Epidermal melanocyte (primary cell): ENCODE measurements at regions not wholly inside any gene's neighbourhood (a gene's known extent, or its start where the extent isn't known, plus 50 kb on each side); places are given as distances from the start of the nearest gene placed in this dataset.
"Not testable (repeated sequence)": the region's sequence is repeated elsewhere in the genome, so short reads cannot be mapped to it uniquely, and the experiment has no call there.

Experiments
- DNase-seq: peaks from one replicate; pipeline ENCODE4 v3.0.0; 2011; ENCODE audit warnings: low spot score; ENCODE audit not compliant: insufficient read length

DNA sequence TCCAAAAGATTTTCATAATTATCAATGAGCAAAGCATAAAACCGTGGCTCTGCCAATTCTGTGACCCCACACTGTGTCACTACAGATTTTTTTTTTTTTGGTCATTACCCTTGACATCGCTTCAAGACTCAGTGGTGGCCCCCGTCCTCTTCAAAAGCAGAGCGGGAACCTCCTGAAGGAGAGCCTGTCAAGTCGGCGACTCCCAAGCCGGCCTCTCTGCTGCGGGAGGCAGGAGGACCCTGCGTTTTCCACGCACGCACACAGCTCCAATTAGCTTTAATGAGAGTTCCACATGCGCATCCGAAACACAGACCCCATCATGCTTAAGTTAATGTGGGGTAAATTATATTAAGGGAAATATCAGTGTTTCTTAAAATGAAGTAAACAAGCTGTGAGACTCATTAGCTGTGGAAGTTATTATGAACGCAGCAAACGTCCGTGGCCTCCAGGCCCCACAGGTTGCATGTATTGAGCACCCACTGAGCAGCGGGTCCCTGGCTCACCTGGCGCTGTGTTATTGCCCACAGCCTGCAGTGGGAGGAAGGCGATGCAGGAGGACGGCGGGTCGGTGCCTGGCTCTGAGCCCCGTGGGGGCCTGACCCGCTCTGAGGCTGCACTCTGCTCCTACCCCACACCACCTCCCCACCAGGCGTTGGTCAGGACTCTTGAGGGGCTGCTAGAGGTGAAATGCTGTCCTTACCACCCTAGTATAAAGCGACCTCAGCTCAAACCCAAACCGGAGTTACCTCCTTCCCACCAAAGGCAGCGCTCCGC, 181.0 kb upstream of the SALL3 start:
- no peak for DNase-seq

DNA sequence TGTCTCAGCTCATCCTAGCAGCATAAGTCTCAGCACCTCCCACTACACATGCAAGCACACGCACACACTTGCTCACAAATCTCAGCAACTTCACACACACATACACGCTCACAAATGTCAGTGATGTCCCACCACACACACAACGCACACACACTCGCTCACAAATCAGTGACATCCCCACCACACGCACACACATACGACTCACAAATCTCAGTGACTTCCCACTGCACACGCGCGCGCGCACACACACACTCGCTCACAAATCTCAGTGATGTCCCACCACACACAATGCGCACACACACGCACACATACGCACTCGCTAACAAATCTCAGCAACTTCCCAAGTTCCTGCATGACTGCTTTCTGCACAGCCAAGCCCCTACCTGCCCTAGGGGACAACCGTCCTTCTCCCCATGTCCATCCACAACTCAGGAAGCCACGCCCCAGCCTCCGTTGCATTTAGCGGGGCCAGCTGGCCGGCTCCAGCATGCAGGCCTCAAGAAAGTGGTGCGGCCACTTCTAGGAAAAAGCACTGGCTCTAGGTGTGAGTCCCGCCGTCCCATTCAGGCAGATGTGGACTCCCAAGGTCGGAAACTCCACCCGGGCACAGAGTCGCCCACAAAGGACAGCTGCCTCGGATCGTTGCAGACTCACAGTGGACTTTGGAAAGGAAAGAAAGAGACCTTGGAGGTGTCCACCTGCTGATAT, 180.1 kb upstream of the SALL3 start:
- no peak for DNase-seq

GRCh38 chr18:78800102-78800851, 179.3 kb upstream of the SALL3 start:
- not testable (repeated sequence) for DNase-seq

DNA sequence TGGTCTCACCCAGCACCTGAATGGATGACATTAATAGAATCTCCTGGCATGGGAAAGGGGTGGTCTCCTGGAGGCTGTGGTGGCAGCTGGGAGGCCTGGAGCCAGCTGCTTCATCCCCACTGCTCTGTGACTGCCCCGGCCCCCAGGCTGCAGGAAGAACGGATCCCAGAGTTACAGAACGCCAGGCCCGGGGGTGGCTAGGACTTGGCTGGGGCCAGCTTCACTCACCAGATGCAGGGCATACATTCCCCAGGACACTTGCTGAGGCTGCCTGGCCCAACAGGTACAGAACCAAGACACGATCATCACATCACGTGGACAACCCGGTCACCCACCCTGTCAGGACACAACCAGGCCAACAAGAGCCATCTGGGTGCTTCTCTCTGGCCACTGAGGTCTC, 178.6 kb upstream of the SALL3 start:
- DNase-seq: no peak

DNA sequence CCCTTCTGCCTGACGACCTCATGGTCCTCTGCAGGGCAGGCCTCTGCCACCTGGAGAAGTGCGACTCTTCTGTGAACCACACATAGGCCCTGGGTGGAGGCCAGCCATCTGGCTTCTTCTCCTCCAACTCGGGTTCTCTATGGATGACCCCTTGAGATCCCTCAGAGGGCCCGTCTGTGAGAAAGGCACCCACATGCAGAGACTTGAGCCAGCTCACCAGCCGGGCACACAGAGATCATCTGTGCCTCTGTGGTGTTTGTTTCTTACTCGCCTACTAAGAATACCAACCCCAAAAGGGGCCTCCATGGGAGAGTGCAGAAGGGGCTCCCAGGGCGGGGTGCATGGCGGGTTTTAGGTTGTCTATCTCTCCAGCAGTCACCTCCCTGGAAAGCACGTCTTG, 176.5 kb upstream of the SALL3 start:
- DNase-seq: no peak

DNA sequence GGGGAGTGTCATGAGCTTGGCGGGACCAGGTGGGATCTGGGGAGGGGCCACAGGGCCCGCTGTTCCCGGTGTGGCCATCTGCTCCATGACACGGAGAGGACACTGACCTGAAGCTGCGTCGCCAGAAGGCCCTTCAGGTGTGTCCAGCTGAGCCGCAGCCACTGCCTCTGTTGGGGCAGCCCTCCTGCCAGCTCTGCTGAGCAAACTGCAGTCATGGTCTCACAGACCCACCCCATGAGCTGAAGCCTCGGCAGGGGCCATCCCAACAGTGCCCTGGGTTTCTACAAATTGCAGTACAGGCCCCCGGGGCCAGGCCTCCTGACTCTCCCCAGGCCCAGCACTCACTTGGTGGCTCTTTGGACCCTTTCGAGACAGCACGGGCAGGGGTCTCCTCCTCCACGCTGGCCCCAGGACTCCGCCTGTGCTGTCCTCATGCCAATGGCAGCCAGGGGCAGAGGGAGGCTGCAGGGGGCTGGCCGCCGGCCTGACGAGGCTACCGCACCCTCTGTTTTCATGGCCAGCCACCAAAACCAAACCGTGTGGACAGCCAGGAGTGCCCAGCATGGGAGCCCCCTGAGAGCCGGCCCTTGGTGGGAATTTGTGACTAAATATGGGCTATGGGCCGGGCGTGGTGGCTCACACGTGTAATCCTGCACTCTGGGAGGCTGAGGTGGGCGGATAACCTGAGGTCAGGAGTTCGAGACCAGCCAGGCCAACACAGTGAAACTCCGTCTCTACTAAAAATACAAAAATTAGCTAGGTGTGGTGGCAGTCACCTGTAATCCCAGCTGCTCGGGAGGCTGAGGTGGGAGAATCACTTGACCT, 175.2 kb upstream of the SALL3 start:
- DNase-seq: no peak

GRCh38 chr18:78805840-78806239, 173.8 kb upstream of the SALL3 start:
- no peak for DNase-seq

- no peak for DNase-seq
These were observed 171.9 kb upstream of the SALL3 start for GRCh38 chr18:78807668-78808067.

- no peak for DNase-seq
These were observed 169.8 kb upstream of the SALL3 start for GRCh38 chr18:78809845-78810244.

GRCh38 chr18:78810706-78811105, 168.9 kb upstream of the SALL3 start:
- DNase-seq: no peak

DNA sequence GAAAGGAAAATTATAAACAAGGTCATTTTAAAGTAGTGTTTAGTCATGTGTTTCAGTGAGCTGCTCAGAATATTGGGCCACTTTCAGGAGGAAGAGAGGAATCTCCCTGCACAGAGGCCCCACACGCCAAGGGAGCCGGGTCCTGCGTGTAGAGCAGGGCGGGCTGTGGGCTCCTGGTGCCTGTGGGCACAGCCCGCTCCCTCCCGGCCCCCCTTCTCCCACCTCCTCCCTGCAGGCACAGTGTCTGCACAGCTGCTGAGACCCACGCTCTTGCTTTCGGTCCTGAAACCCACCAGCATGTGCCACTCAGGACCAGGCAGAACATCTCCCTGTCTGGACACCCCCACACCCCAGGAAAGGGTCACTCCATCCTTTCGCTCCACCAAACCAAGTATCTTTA, 167.6 kb upstream of the SALL3 start:
- no peak for DNase-seq

GRCh38 chr18:78813156-78813555, 166.5 kb upstream of the SALL3 start:
- DNase-seq: no peak

GRCh38 chr18:78813936-78814710, 165.5 kb upstream of the SALL3 start:
- no peak for DNase-seq

GRCh38 chr18:78814766-78815165, 164.9 kb upstream of the SALL3 start:
- DNase-seq: no peak

- no peak for DNase-seq
These were observed 163.5 kb upstream of the SALL3 start for GRCh38 chr18:78816114-78816513.

DNA sequence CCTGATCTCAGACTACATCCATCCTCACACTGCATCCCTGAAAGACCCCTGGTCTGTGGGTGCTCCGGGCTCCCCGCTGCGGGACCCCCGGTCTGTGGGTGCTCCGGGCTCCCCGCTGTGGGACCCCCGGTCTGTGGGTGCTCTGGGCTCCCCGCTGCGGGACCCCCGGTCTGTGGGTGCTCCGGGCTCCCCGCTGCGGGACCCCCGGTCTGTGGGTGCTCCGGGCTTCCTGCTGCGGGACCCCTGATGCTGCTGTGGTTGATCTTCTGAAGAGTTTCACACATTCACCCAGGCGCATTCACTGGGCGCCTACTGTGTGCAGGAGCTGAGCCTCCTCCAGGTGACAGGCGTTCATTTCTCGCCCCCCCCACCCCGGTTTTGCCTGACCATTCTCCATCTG, 162.7 kb upstream of the SALL3 start:
- DNase-seq: no peak

DNA sequence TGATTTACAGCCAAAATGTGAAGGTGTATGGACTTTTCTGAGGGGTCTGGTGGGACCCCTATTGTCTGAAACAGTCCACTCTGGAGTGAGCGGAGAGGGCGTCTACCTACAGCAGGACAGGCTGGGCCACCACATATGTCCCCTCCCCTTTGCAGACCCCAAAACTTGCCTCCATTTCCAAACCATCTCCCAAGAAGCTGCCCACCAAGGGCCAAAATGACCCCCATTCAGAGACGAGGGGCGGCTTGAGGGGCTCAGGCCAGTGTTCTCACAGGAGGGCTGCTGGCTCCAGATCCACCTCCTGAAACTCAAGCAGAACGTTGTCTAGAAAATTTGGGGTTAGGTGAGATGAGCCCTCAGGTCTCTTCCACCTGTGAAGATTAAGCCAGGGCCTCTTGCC, 161.1 kb upstream of the SALL3 start:
- no peak for DNase-seq

DNA sequence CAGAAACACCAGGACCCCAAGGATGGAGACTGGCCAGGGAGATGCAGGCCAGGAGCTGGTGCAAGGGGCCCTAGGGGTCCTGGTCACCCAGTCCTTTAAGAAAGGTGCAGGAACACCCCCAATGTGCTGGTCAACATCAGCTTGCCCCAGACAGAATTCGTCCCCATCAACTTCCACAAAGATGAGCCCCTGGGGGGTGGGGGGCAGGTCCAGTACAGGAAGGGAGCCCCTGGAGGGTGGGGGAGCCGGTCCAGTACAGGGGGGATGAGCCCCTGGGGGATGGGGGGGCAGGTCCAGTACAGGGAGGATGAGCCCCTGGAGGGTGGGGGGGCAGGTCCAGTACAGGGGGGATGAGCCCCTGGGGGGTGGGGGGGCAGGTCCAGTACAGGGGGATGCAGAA, 160.7 kb upstream of the SALL3 start:
- no peak for DNase-seq

DNA sequence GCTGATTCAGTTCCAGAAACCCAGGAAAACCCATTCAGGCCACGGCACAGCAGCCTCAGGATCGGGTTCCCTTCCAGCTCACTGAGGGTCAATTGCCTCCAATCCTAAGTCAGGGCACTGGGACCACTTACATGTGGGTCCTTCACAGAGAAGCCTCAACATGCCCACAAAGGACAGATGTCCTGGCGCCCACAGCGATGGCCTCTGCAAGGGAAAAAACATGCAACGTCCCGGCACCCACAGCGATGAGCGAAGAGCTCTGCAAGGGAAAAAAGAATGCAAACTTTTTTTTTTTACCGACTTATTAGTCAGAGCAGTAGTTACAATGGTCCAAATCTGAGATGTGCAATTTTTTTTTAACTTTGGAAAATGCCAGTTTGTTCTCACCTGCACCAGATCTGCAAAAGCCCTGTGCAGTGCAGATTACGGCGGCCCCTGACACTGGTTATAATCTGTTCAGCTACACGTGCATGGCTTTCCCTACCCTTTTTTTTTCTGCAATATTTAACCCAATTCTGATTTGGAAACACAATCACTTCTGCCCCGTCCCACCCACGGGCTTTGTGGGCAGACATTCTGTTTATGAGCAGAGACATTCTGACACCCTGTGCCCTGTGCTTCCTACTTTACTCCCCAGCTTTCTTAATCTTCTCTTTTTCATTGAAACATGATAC, 159.3 kb upstream of the SALL3 start:
- no peak for DNase-seq

- DNase-seq: no peak
These were observed 158.2 kb upstream of the SALL3 start for GRCh38 chr18:78821396-78821795.
